ENCODE measurements at regions not wholly inside any gene's neighbourhood (a gene's known extent, or its start where the extent isn't known, plus 50 kb on each side); places are given as distances from the start of the nearest gene placed in this dataset.
A peak's percentile ranks its signal among the peaks of the same experiment; 100 is the strongest.

GRCh38 chr16:55250701-55251100 lies 73.3 kb upstream of the IRX6 start:
- Histone ChIP-seq H3K27me3 (ENCODE audit: insufficient read depth, low read length, poor library complexity, severe bottlenecking) (no peaks in the 10 kb centered on the region), H3K4me1 (ENCODE audit: insufficient read depth, low read length, poor library complexity, severe bottlenecking) (peaks cover 6% of the 10 kb centered on the region), H3K36me3 (ENCODE audit: insufficient read depth, low read length) (no peaks in the 10 kb centered on the region), H3F3A (ENCODE audit: low read depth) (no peaks in the 10 kb centered on the region), H3K79me2 (ENCODE audit: insufficient read depth, low read length) (no peaks in the 10 kb centered on the region), H3K9me2 (replicated peaks; ENCODE audit: low read depth, low read length) (no peaks in the 10 kb centered on the region), H4K20me1 (ENCODE audit: insufficient read depth, low read length, poor library complexity, severe bottlenecking) (no peaks in the 10 kb centered on the region), H3K4me2 (ENCODE audit: low read depth, low read length, poor library complexity, severe bottlenecking) (no peak overlapping the region), H2AFZ (ENCODE audit: low read length) (no peak overlapping the region), H3K9ac (ENCODE audit: low read depth, low read length, poor library complexity, severe bottlenecking) (no peak overlapping the region), H3K9me3 (ENCODE audit: insufficient read depth, low read depth, low read length) (peaks cover 5% of the 10 kb centered on the region; the same call in 1 of the 2 replicates), H3K4me3 (ENCODE audit: low read length, poor library complexity, severe bottlenecking) (no peak overlapping the region)
- TF ChIP-seq EZH2phosphoT487 (IDR thresholded peaks at IDR 0.05; ENCODE audit: borderline replicate concordance) (no peak), CTCF (conservative IDR thresholded peaks at IDR 0.05; ENCODE audit: low read length) (no peak)

- no peaks in the 10 kb centered on the region for H4K20me1 ChIP-seq (ENCODE audit: insufficient read depth, low read length, poor library complexity, severe bottlenecking)
- no peaks in the 10 kb centered on the region for H3F3A ChIP-seq (ENCODE audit: low read depth)
- no peak overlapping the region for H3K9ac ChIP-seq (ENCODE audit: low read depth, low read length, poor library complexity, severe bottlenecking)
- no peaks in the 10 kb centered on the region for H3K27me3 ChIP-seq (ENCODE audit: insufficient read depth, low read length, poor library complexity, severe bottlenecking)
- H3K79me2 ChIP-seq (ENCODE audit: insufficient read depth, low read length): no peaks in the 10 kb centered on the region
- H3K4me3 ChIP-seq (ENCODE audit: low read length, poor library complexity, severe bottlenecking): no peak overlapping the region
- TF ChIP-seq CTCF (conservative IDR thresholded peaks at IDR 0.05; ENCODE audit: low read length) (no peak), EZH2phosphoT487 (IDR thresholded peaks at IDR 0.05; ENCODE audit: borderline replicate concordance) (no peak)
- peaks cover 6% of the 10 kb centered on the region for H3K4me1 ChIP-seq (ENCODE audit: insufficient read depth, low read length, poor library complexity, severe bottlenecking)
- no peak overlapping the region for H2AFZ ChIP-seq (ENCODE audit: low read length)
- H3K36me3 ChIP-seq (ENCODE audit: insufficient read depth, low read length): no peaks in the 10 kb centered on the region
- H3K9me3 ChIP-seq (ENCODE audit: insufficient read depth, low read depth, low read length): peaks cover 5% of the 10 kb centered on the region; the same call in 1 of the 2 replicates
- no peaks in the 10 kb centered on the region for H3K9me2 ChIP-seq (replicated peaks; ENCODE audit: low read depth, low read length)
- no peak overlapping the region for H3K4me2 ChIP-seq (ENCODE audit: low read depth, low read length, poor library complexity, severe bottlenecking)
Measured at GRCh38 chr16:55251151-55251550, 72.9 kb upstream of the IRX6 start.

- Histone ChIP-seq H3K9me3 (ENCODE audit: insufficient read depth, low read depth, low read length) (peaks cover 5% of the 10 kb centered on the region; the same call in 1 of the 2 replicates), H4K20me1 (ENCODE audit: insufficient read depth, low read length, poor library complexity, severe bottlenecking) (no peaks in the 10 kb centered on the region), H3K79me2 (ENCODE audit: insufficient read depth, low read length) (no peaks in the 10 kb centered on the region), H2AFZ (ENCODE audit: low read length) (no peak overlapping the region), H3K4me3 (ENCODE audit: low read length, poor library complexity, severe bottlenecking) (no peak overlapping the region), H3K4me2 (ENCODE audit: low read depth, low read length, poor library complexity, severe bottlenecking) (no peak overlapping the region), H3K27me3 (ENCODE audit: insufficient read depth, low read length, poor library complexity, severe bottlenecking) (no peaks in the 10 kb centered on the region), H3F3A (ENCODE audit: low read depth) (no peaks in the 10 kb centered on the region), H3K36me3 (ENCODE audit: insufficient read depth, low read length) (no peaks in the 10 kb centered on the region), H3K9ac (ENCODE audit: low read depth, low read length, poor library complexity, severe bottlenecking) (no peak overlapping the region), H3K9me2 (replicated peaks; ENCODE audit: low read depth, low read length) (no peaks in the 10 kb centered on the region), H3K4me1 (ENCODE audit: insufficient read depth, low read length, poor library complexity, severe bottlenecking) (peaks cover 6% of the 10 kb centered on the region)
- TF ChIP-seq CTCF (conservative IDR thresholded peaks at IDR 0.05; ENCODE audit: low read length) (0 out of 2 replicates have a peak, but pooled peaks have one; percentile 8), EZH2phosphoT487 (IDR thresholded peaks at IDR 0.05; ENCODE audit: borderline replicate concordance) (no peak)
Measured at GRCh38 chr16:55252577-55252976, 71.4 kb upstream of the IRX6 start.

Data from Loucy (cell line).